ENCODE measurements at regions not wholly inside any gene's neighbourhood (a gene's known extent, or its start where the extent isn't known, plus 50 kb on each side); places are given as distances from the start of the nearest gene placed in this dataset.

DNA sequence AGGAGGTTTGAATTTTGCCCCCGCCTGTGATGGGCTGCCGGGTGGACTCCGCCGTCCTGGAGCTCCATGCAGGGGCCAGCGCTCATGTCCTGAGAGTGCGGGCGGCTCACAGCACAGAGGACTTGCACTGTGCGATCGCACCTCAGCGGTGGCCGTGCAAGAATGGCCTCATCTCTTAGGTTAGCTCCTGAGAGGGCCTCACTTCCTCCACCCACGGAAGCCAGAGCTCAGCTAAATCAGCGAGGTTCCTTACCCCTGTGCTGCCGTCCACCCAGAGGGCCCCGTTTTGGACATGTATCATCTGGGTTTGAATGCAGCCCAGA lies 72.0 kb upstream of the PCSK6 start:
- TF ChIP-seq, protein P1, sequence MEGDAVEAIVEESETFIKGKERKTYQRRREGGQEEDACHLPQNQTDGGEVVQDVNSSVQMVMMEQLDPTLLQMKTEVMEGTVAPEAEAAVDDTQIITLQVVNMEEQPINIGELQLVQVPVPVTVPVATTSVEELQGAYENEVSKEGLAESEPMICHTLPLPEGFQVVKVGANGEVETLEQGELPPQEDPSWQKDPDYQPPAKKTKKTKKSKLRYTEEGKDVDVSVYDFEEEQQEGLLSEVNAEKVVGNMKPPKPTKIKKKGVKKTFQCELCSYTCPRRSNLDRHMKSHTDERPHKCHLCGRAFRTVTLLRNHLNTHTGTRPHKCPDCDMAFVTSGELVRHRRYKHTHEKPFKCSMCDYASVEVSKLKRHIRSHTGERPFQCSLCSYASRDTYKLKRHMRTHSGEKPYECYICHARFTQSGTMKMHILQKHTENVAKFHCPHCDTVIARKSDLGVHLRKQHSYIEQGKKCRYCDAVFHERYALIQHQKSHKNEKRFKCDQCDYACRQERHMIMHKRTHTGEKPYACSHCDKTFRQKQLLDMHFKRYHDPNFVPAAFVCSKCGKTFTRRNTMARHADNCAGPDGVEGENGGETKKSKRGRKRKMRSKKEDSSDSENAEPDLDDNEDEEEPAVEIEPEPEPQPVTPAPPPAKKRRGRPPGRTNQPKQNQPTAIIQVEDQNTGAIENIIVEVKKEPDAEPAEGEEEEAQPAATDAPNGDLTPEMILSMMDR (IDR thresholded peaks at IDR 0.05) = no peak
- TF ChIP-seq, protein P2, sequence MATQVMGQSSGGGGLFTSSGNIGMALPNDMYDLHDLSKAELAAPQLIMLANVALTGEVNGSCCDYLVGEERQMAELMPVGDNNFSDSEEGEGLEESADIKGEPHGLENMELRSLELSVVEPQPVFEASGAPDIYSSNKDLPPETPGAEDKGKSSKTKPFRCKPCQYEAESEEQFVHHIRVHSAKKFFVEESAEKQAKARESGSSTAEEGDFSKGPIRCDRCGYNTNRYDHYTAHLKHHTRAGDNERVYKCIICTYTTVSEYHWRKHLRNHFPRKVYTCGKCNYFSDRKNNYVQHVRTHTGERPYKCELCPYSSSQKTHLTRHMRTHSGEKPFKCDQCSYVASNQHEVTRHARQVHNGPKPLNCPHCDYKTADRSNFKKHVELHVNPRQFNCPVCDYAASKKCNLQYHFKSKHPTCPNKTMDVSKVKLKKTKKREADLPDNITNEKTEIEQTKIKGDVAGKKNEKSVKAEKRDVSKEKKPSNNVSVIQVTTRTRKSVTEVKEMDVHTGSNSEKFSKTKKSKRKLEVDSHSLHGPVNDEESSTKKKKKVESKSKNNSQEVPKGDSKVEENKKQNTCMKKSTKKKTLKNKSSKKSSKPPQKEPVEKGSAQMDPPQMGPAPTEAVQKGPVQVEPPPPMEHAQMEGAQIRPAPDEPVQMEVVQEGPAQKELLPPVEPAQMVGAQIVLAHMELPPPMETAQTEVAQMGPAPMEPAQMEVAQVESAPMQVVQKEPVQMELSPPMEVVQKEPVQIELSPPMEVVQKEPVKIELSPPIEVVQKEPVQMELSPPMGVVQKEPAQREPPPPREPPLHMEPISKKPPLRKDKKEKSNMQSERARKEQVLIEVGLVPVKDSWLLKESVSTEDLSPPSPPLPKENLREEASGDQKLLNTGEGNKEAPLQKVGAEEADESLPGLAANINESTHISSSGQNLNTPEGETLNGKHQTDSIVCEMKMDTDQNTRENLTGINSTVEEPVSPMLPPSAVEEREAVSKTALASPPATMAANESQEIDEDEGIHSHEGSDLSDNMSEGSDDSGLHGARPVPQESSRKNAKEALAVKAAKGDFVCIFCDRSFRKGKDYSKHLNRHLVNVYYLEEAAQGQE (IDR thresholded peaks at IDR 0.05; ENCODE audit: insufficient read depth in 1 of 2, low read depth in 2 of 2, low read length in 1 of 2) = no peak
- no peak for TF ChIP-seq SIN3A (IDR thresholded peaks at IDR 0.05; ENCODE audit: borderline replicate concordance, insufficient read depth, low read depth, low read length)
- no peak for TF ChIP-seq POLR2AphosphoS5 (IDR thresholded peaks at IDR 0.05; ENCODE audit: low read depth, low read length)
- no peak for TF ChIP-seq TCF7L2 (IDR thresholded peaks at IDR 0.05; ENCODE audit: low read depth, low read length)
